H1 (cell line): ENCODE measurements at regions not wholly inside any gene's neighbourhood (a gene's known extent, or its start where the extent isn't known, plus 50 kb on each side); places are given as distances from the start of the nearest gene placed in this dataset.

ENCODE experiments used
- CTBP2 ChIP-seq: IDR thresholded peaks from 2 replicates; pipeline ENCODE4 v1.7.0; 2011; ENCODE audit warnings: borderline replicate concordance, mild to moderate bottlenecking, moderate library complexity, mixed read lengths, low read length; ENCODE audit not compliant: insufficient read depth, insufficient read length
- KDM5A ChIP-seq: fragments of 200-600 bp; IDR thresholded peaks from 2 replicates; pipeline ENCODE4 v1.7.1; 2012; ENCODE audit warnings: mild to moderate bottlenecking, low read length, inconsistent platforms, mixed read lengths
- POLR2A ChIP-seq, 2 experiments: IDR thresholded peaks; 1 replicate in 1 of 2; 2 replicates in 1 of 2; pipeline ENCODE4 v1.6.1; 2011; ENCODE audit warnings: low read depth in 2 of 2, low read length in 2 of 2, mild to moderate bottlenecking in 2 of 2; ENCODE audit errors: control extremely low read depth in 1 of 2
- SP4 ChIP-seq: IDR thresholded peaks from 2 replicates; pipeline ENCODE4 v1.6.1; 2012; ENCODE audit warnings: low read length, inconsistent platforms
- TCF12 ChIP-seq: IDR thresholded peaks from 2 replicates; pipeline ENCODE4 v1.6.1; 2011; ENCODE audit warnings: low read depth, mild to moderate bottlenecking, low read length
- ZNF274 ChIP-seq: IDR thresholded peaks from 2 replicates; pipeline ENCODE4 v1.7.0; 2012; ENCODE audit warnings: low read length, borderline replicate concordance; ENCODE audit errors: extremely low read depth

DNA sequence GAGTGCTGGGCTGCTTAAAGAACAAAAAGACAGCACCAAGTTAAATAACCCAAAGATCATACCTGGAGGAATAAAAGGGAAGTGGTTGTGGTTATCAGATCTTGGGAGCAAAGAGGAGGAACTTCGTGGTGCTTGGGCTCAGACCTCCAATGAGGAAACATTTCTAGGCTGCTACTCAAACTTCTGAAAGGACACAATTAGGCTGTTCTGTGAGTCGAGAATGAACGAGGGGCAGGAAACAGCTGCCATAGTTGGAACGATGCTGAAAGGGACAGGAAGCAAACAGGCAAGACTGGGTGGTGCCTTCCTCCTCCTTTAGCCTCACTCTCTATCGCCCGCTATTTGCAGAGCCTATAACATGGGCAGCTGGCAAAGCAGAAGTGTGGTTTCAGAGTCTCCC lies 276.3 kb upstream of the ARRDC4 start (continued):
- TF ChIP-seq SP4 (no peak), ZNF274 (no peak), POLR2A (IDR thresholded peaks at IDR 0.05; ENCODE audit: control extremely low read depth in 1 of 2, low read depth in 2 of 2, low read length in 2 of 2) (no peak), TCF12 (no peak), CTBP2 (no peak), KDM5A (no peak)
